DND-41 (cell line): ENCODE measurements at regions not wholly inside any gene's neighbourhood (a gene's known extent, or its start where the extent isn't known, plus 50 kb on each side); places are given as distances from the start of the nearest gene placed in this dataset.

ENCODE experiments used
- CTCF ChIP-seq: IDR thresholded peaks from 2 replicates; pipeline ENCODE4 v1.5.1; 2012; ENCODE audit warnings: borderline replicate concordance, low read length, moderate library complexity, mild to moderate bottlenecking; ENCODE audit not compliant: poor library complexity, severe bottlenecking; ENCODE audit errors: extremely low read depth
- EZH2 ChIP-seq: IDR thresholded peaks from 3 replicates; pipeline ENCODE4 v1.6.1; 2012; ENCODE audit warnings: borderline replicate concordance, low read depth, mild to moderate bottlenecking, moderate library complexity, low read length, inconsistent platforms; ENCODE audit not compliant: severe bottlenecking

- TF ChIP-seq CTCF (no peak), EZH2 (no peak)
These were observed 979.6 kb upstream of the SPRY2 start for GRCh38 chr13:81320516-81320915.
